ENCODE measurements at regions not wholly inside any gene's neighbourhood (a gene's known extent, or its start where the extent isn't known, plus 50 kb on each side); places are given as distances from the start of the nearest gene placed in this dataset.

DNA sequence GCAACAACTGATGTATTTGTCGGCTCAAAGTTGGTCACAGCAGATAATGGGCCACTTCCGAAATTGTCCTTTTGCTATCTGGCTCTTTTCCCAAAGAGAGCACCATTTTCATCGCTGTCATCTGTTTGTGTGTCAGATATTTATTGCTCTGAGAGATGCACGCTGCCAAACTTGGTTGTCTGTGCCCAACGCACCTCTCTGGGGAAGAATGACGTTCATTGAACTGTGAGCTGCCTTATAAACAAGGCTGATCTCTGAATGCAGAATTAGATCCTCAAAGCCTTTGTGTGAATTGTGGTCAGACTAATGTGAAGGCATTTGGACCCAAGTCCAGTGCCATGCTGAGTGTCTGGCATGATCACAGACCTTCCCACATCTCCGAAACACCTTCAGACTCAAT, 174.7 kb upstream of the LYZL1 start:
- no peak for TF ChIP-seq CTCF (IDR thresholded peaks at IDR 0.05; ENCODE audit: low read depth, low read length)
- in situ Hi-C loops (cut with HindIII; ENCODE audit: low sequenced_read_pairs): no loop called here

GRCh38 chr10:29117781-29118180, 171.1 kb upstream of the LYZL1 start:
- DNase-seq (ENCODE audit: low read depth, low spot score): no peak
- in situ Hi-C loops (cut with HindIII; ENCODE audit: low sequenced_read_pairs): no loop called here
- no peak overlapping the region for H3K4me3 ChIP-seq (ENCODE audit: low read depth, low read length)
- TF ChIP-seq CTCF (IDR thresholded peaks at IDR 0.05; ENCODE audit: low read depth, low read length): no peak

More for the DNA sequence above, 174.7 kb upstream of the LYZL1 start:
- no peak for DNase-seq (ENCODE audit: low read depth, low spot score)
- H3K4me3 ChIP-seq (ENCODE audit: low read depth, low read length): no peak overlapping the region

GRCh38 chr10:29119374-29119773, 169.5 kb upstream of the LYZL1 start:
- in situ Hi-C loops (cut with HindIII; ENCODE audit: low sequenced_read_pairs): no loop called here
- peak; percentile 50 for TF ChIP-seq CTCF (IDR thresholded peaks at IDR 0.05; ENCODE audit: low read depth, low read length)
- H3K4me3 ChIP-seq (ENCODE audit: low read depth, low read length): no peak overlapping the region
- DNase-seq (ENCODE audit: low read depth, low spot score): no peak

DNA sequence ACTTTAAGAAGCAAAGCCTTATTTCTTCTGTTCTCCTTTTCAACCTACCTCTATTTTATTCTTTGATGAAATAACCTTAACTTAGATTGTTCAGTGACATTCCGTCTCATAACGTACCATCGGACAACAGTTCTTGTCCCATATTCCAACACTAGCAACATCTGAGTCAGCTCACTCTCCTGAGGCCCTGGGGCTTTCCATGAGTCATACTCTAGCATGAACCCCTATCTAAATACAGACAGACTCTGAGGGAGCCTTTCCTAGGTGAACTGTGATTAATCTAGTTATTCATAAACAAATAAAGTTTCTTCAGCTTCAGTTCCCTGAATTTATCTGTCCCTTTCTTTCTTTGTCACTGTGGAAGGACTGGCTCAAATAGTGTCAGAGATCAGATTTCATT, 168.7 kb upstream of the LYZL1 start:
- TF ChIP-seq CTCF (IDR thresholded peaks at IDR 0.05; ENCODE audit: low read depth, low read length): no peak
- no peak overlapping the region for H3K4me3 ChIP-seq (ENCODE audit: low read depth, low read length)
- DNase-seq (ENCODE audit: low read depth, low spot score): peak; percentile 58
- in situ Hi-C loops (cut with HindIII; ENCODE audit: low sequenced_read_pairs): no loop called here

GRCh38 chr10:29124864-29125263, 164.0 kb upstream of the LYZL1 start:
- no peak overlapping the region for H3K4me3 ChIP-seq (ENCODE audit: low read depth, low read length)
- in situ Hi-C loops (cut with HindIII; ENCODE audit: low sequenced_read_pairs): no loop called here
- TF ChIP-seq CTCF (IDR thresholded peaks at IDR 0.05; ENCODE audit: low read depth, low read length): no peak
- no peak for DNase-seq (ENCODE audit: low read depth, low spot score)

GRCh38 chr10:29127037-29127700, 161.7 kb upstream of the LYZL1 start:
- H3K4me3 ChIP-seq (ENCODE audit: low read depth, low read length): no peak overlapping the region
- in situ Hi-C loops (cut with HindIII; ENCODE audit: low sequenced_read_pairs): no loop called here
- no peak for TF ChIP-seq CTCF (IDR thresholded peaks at IDR 0.05; ENCODE audit: low read depth, low read length)
- no peak for DNase-seq (ENCODE audit: low read depth, low spot score)
